HG02623 (cell line): ENCODE measurements at regions not wholly inside any gene's neighbourhood (a gene's known extent, or its start where the extent isn't known, plus 50 kb on each side); places are given as distances from the start of the nearest gene placed in this dataset.
"Not testable (repeated sequence)": the region's sequence is repeated elsewhere in the genome, so short reads cannot be mapped to it uniquely, and the experiment has no call there.

Experiments used
- ATAC-seq: cut with Tn5 transposase; IDR thresholded peaks from one replicate; pipeline ENCODE4 v1.9.1; 2021; ENCODE audit warnings: moderate library complexity; ENCODE audit not compliant: unreplicated experiment

DNA sequence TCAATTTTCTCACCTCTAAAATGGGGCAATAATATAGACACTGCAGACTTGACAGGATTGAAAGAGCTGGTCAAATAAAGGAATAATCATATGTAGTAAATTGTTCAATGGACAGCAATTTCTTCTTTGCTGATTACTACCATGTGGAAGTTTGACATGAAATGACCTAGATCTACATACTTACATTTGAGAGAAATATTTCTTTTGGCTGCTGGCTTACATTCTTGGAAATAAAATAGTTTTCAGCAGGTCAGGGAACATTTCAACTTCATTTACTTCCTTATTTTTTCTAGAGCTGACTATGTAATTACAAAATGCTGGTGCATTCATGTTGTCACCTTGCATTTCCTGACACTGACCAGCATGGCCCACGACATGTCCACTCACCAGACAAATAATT lies 294.6 kb upstream of the MIR17HG start:
- ATAC-seq, result no peak

DNA sequence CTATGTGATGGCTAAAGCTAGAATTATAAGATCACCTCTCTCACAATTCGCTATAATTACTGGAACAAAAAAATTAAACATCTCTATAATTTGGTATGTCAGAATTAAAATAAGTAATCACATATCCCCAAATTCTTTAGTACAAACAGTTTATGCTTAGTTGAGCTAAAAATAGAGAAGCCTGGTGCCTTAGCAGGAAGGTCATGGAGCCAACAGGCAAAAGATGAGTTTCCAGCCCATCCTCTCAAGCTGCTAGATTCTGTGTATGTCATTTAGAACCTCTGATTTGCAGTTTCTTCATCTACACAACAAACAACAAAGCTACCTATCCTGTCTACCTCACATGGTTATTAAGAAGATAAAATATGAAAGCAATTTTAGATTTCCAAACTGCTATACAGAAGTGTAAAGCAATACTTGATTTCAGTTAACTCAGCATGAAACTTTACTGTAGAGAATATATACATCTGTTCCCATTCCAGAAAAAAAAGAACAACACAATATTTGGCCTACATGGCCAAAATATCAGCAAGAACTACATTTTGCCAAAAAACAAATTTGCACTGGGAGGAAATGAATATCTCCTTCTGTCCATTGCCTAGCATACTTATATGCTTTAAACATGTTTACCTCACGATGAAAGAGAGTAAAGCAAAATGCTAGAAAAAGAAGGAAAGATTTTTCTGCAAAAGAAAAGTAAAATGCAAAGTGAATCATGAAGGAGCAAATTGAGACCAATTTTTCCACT lies 294.0 kb upstream of the MIR17HG start:
- ATAC-seq, result no peak

DNA sequence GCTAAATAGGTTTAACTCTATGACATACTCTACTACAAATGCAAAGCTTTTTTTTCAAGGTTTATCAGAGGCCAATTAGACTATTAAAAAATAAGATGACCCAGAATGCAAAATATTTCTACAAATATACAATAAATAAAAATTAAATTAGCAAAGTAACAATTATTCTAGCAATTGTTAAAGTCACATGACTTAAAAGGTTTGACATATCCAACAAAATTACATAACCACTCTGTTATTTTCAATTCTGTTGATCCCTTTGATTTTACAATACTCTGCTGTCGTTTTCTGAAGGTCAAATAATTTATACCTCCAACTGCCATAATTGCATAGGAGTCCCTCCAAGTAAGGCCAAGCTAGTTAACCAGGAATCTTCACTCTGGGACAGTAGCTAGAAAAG lies 292.6 kb upstream of the MIR17HG start:
- no peak for ATAC-seq

DNA sequence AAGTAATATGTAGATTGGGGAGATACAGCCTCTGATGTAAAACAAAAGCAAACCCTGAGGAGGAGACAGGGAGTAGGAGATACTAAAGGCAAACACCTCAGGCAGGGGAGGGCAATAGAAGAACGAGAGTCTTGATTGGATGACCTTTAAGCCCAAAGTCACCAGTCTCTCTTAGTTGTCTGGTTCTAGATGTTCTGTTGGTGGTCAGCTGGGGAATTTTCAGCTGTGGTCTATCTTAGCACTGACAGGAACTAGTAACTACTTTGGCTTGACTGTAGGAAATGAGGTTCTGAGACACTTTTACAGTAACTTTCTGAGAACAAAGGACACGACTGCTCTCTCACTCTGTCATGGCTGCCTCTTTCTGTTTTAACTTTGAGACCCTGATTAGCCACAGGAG lies 290.7 kb upstream of the MIR17HG start:
- peak; percentile 85 for ATAC-seq

DNA sequence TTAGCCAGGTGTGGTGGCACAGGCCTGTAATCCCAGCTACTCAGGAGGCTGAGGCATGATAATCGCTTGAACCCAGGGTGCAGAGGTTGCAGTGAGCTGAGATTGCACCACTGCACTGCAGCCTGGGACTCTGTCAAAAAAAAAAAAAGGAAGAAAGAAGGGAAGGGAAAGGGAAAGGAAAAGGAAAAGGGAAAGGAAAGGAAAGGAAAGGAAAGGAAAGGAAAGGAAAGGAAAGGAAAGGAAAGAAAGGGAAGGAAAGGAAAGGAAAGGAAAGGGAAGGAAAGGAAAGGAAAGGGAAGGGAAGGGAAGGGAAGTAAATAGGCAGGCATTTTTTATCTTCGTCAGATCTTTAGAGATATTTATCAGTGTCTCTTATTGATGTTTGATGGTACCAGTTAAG lies 290.0 kb upstream of the MIR17HG start:
- not testable (repeated sequence) for ATAC-seq

DNA sequence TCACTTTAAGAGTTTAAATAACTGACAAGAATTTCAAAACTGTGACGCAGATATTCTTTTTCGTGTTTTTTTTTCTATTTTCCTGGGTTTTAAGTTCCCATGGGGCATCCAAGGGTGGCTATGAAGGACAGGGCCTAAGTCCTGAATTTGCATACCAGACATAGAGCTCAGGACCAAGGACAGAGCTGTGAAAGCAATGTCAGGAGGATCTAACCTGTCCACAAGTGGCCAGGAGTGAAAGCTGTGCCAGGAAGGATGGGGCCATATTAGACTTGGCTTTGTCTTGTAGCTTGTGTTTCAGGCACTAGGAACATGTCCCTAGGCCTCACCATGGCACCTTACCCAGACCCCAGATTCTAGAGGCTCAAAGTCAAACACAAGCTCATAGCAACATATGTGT lies 289.4 kb upstream of the MIR17HG start:
- ATAC-seq, result no peak

DNA sequence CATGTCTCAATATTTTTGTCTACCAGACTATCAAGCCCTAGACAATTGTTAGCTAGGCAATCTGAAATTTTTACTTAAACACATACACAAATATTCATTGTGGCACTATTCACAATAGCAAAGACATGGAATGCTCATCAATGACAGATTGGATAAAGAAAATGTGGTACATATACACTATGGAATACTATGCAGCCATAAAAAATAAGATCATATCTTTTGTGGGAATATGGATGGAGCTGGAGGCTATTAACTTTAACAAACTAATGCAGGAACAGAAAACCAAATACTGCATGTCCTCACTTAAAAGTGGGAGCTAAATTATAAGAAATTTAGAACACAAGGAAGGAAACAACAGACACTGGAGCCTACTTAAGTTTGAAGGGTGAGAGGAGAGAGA lies 288.6 kb upstream of the MIR17HG start:
- no peak for ATAC-seq

DNA sequence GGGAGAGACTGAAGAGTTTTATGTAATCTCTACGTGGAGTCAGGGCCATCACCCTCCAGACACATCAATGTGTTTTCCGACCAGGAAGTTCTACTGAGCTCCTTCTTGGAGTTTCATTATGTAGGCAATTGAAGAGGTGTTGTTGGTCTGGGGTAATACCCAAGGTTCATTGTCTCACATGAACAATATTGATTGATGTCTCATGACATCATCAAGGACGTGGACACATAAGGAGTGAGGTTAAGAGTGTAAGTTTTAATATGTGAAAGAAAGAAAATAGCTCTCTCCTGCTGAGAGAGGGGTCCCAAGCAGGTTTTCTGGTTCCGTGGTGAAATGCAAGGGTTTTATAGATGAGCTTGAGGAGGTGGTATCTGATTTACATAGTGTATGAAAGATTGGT lies 280.7 kb upstream of the MIR17HG start:
- ATAC-seq, result no peak

DNA sequence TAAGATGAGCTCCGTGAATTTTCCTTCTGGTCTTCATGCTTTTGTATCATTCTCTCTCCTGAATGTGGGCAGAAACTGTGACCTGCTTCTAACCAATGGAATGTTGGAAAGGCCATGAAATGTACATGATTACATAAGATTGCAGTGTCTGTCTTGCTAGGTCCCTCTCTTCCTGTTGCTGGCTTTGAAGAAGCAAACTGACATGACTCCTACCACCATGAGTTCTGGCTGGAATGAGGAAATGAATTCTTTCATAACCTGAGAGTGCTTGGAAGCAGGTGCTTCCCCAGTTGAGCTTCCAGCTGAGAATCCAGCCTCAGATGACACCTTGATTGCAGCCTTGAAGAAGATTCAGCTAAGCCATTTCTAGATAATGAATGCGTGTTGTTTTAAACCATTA lies 275.0 kb upstream of the MIR17HG start:
- no peak for ATAC-seq

DNA sequence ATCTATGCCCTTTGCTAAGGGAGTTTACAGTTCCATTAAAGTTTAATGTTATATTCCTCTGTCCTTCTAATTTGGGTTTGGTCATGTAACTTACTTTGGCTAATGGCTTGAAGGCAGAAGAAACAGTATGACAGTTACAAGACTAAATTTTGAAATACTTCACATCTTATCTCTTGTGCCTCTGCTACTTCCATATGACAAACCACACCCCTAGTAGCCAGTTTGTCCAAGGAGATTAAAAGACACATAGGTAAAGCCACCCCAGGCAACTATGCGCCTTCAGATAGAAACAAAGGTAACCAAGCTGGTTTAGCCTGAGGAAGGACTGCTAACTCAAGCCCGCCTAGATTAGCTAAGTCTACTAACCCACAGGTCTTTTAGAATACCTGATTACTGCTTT lies 273.4 kb upstream of the MIR17HG start:
- no peak for ATAC-seq

DNA sequence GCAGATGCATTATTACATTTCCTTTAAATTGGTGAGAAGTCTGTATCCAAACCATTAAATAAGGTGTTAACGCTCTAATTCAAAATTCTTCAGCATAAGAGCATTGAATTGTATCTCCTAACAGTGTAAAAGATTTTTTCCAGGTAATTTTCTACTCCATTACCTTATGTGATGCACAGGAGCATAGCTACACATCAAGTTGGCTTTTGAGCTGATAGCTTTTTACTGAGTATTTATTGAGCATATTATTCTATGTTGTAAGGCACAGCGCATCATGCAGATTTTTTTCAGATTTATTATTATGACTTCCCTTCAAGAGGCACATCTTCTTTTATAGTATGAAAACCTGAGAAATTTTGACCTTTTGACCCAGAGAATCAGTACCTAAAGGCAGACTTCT lies 270.7 kb upstream of the MIR17HG start:
- ATAC-seq, result no peak

DNA sequence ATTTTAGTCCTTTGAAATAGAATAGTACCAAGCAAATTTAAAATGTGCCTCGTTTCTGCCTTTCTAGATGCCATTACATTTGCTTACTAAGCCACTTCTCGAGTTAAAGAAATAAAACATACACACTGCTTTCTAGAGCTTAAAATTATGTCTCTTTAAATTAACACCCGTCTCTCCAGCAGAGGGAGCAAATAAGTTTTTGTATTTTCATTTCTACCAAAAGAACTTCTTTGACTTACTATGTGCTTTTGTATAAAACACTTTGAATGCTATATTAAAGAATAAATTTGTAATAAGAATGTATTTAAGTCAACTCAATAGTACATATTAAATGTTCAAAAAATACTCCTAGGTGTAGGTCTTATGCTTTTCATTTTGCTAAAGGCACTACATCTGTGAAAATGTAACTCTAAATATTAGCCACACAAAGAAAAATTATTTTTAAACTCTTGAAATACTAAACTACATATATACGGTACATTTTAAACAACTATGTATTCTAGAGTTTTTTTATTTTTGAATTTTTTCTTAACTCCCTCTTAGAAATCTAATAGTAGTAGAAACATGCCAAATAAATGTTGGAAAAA lies 269.3 kb upstream of the MIR17HG start:
- ATAC-seq, result no peak

DNA sequence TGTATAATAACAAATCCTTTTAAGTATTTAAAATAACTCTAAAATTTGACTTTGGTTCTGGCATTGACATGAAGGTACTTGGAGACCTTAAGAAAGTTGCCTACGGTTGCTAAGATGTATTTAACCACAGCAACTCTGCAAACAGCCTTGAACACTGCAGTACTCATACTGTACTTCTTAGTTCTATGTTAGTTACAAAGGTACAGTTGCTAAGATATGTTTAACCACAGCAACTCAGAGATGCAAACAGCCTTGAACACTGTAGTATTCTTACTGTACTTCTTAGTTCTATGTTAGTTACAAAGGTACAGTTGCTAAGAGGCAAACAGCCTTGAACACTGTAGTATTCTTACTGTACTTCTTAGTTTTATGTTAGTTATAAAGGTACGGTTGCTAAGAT lies 268.3 kb upstream of the MIR17HG start:
- no peak for ATAC-seq

DNA sequence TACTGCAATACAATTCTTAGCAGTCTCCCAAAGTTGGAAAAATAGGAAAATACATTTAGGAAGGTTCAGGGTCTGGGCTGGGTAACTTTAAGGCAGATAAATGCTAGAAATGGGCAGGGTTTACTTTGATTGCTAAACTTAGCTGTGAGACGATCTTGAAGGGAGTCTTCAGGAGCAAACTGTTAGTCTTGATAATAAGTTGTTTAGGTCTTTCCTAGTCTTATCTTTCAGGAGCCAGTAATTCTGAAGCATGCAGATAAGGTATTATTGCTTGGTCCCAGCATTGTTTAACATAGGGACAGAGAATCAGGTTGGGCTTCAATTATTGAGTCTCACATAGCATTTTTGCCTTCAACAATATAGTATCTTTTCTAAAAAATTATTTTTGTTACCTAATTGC lies 262.4 kb upstream of the MIR17HG start:
- no peak for ATAC-seq

DNA sequence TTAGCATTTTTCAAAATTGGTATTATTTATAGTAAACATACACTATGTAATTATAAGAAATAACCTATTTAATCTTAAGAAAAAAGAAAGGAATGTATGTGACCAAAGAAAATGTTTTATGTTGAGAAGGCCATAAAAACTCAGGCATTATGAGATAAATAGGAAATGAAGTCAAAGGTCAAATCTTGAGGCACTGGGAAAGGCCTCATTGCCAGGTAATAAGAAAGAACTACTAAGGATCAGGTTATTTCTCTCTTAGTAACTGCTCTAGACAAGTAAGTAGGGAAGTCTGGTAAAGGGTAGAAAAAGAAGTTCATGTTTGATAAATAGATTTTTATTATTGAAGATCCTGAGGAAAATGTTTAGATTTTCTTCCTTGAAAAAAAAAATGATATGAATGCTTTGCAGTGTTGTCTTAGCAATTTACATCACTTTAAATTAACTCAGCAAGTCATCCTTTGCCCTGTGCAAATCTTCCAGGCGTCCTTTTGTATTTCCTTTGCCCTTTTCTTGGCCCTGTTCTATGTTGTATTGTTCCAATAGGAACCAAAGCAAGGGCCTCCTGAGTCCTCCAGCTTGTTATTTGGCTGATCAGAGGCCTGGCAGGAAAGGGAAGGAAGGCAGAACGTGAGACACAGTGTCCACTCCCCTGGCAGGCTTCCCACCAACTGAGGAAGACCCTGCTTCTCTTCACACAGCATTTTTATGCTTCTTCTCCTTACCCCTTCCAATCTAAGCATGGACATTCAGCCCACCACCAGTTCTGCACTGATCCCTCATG lies 260.4 kb upstream of the MIR17HG start:
- ATAC-seq, result no peak

DNA sequence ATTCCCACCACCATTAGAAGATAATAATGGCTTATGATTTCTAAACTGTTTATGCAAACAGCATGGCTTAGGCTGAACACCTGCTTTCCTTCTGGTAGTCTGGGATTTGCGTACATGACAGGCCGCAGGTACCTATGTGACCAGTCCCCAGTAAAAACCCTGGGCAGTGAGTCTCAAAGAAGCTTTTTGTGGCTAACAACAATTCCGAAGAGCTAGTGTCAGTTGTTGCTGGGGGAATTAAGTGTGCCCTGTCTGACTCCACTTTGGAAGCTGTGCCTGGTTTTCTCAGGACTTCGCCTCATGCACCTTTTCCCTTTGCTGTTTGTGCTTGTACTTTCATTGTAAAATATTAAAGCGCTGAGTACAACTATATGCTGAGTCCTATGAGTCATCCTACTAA lies 250.2 kb upstream of the MIR17HG start:
- no peak for ATAC-seq

DNA sequence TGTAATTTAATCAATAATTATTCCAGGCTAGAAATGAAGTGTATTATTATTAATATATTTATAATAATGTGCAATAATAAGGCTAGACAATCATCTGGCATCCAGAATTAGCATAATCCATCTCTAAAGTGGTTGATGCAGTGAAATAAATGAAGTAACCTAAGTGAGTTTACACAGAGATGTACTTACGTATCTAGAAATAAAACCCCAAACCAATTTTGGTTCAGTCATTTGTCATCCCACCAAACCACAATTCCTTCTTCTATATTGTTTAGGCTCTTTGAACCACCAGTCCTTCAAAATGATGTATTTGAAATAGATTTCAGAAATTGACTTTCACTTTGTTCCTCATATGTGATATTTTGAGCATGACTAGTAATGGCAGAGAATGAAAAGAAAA lies 247.6 kb upstream of the MIR17HG start:
- ATAC-seq, result no peak

DNA sequence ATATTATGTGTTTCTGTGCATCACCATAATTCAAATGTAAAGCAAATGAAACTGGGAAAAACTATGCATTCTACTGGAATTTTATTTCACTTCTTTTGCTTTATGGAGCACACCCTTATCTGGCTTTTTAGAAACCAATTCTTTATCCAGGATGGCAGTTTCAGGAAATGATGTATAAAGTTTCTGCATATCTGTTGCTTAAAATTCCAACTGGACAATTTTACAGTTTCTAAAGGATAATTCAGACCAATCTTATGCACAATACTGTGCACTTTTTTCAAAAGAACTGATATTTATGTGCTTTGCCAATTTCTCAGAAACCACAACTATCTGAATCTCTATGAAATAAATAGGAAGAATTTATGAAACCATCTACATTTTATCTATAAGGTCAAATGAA lies 246.5 kb upstream of the MIR17HG start:
- no peak for ATAC-seq

DNA sequence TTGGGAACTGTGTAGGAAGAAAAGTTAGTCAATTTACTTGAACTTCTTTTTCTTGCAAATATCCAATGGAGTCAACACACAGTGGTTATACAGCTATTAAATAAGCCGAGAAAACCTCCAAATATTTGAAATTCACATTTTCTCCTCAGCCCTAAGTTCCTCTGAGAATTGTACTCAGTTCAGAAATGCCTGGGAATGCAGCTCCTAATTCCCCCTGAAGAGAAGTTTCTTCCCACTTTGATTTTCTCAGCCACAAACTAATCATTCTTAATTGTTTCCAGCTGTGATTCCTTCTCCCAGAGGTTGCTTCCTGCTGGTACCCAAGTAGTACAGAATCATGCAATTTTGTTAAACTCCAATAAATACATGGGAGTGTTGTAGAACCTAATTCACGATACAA lies 246.1 kb upstream of the MIR17HG start:
- ATAC-seq, result no peak

DNA sequence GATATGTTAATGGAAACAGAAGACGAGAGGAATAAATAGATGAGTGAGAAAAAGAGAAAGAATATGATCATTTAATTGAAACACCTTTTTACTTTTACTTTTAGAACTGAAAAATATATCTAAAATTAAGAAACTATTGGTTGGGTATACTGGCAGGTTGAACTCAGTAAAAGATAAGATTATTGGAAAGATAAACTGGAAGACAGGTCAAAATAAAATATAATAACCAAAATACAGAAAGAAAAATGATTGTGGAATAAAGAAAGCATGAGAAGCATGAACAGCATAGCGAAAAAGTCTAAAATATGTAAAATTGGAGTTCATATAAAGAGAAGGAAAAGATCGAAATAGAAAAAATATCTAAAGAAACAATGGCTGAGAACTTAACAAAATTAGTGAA lies 242.2 kb upstream of the MIR17HG start:
- no peak for ATAC-seq

DNA sequence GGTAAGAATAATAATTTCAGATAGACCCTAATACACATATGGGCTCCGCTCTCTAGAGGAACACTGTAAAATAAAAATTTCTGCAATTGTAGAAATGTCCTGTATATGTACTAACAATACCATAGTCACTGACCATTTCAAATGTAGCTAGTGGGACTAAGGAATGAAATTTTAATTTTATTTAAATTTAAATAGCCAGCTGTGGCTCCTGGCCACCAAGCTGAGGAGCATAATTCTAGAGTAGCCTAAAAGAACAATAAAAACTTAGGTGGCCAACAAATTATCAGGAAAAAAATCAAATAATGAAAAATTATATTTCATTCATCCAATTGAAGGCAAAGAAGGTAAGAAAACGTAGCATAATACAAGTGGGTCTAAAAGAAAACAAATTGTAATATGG lies 240.9 kb upstream of the MIR17HG start:
- ATAC-seq, result no peak

DNA sequence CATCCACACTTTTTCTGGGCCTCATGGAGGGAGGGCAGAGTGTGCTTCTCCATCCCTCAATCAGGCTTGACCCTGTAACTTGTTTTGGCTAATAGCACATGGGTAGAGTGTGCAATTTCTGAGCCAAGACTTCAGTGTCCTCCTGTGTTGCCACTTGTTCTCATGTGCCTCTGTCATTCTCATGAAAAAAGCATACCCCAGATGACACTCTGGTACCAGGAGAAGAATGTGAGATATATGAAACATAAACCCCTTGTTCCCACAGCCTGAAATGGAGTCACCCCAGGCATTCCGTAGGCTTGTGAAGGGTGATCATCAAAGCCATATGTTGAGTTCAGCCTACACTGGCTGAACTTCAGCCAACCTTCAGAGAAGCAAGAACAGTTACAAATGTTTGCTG lies 239.2 kb upstream of the MIR17HG start:
- ATAC-seq, result no peak
